ENCODE measurements at regions not wholly inside any gene's neighbourhood (a gene's known extent, or its start where the extent isn't known, plus 50 kb on each side); places are given as distances from the start of the nearest gene placed in this dataset.

DNA sequence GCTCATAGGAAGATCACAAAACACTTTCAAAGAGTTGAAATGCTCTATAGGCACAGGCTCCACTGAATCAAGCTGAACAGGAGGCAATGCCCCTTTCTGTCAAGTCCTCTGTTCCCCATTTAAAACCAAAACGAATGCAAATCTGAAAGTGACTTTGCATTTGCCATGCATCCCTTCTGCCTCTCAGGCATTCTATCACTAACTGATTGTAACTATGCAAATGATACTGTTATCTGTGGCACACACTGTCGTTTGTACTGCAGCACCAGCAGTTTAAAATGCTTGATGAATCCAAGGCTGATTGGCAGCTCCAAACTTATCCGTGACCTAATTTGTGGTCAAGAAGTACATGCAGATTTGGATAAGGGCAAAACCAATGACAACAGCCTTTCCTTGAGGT lies 1067.5 kb upstream of the MAP3K7 start:
- H3K9me1 ChIP-seq (ENCODE audit: control insufficient read depth, extremely low read depth, insufficient read depth, low read length) = no peaks in the 10 kb centered on the region
- H4K20me1 ChIP-seq (ENCODE audit: control insufficient read depth, extremely low read depth, insufficient read depth, low read length) = no peaks in the 10 kb centered on the region
- H3K4me1 ChIP-seq (ENCODE audit: control insufficient read depth, extremely low read depth, insufficient read depth, low read length) = no peaks in the 10 kb centered on the region
- no peak overlapping the region for H2AFZ ChIP-seq (ENCODE audit: control insufficient read depth, low read length)
- no peak for FAIRE-seq
- H3K4me3 ChIP-seq (ENCODE audit: control insufficient read depth in 2 of 3, extremely low read depth in 1 of 3, insufficient read depth in 2 of 3, low read depth in 1 of 3, low read length in 3 of 3) = no peak overlapping the region
- H3K27ac ChIP-seq (ENCODE audit: control insufficient read depth, insufficient read depth, low read length) = no peak overlapping the region
- no peak for TF ChIP-seq EZH2 (IDR thresholded peaks at IDR 0.05; ENCODE audit: low read length)
- TF ChIP-seq, protein P1, sequence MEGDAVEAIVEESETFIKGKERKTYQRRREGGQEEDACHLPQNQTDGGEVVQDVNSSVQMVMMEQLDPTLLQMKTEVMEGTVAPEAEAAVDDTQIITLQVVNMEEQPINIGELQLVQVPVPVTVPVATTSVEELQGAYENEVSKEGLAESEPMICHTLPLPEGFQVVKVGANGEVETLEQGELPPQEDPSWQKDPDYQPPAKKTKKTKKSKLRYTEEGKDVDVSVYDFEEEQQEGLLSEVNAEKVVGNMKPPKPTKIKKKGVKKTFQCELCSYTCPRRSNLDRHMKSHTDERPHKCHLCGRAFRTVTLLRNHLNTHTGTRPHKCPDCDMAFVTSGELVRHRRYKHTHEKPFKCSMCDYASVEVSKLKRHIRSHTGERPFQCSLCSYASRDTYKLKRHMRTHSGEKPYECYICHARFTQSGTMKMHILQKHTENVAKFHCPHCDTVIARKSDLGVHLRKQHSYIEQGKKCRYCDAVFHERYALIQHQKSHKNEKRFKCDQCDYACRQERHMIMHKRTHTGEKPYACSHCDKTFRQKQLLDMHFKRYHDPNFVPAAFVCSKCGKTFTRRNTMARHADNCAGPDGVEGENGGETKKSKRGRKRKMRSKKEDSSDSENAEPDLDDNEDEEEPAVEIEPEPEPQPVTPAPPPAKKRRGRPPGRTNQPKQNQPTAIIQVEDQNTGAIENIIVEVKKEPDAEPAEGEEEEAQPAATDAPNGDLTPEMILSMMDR (optimal IDR thresholded peaks at IDR 0.05 in 1 of 3, IDR thresholded peaks at IDR 0.05 in 1 of 3, conservative IDR thresholded peaks at IDR 0.05 in 1 of 3; ENCODE audit: extremely low read depth in 1 of 3, insufficient read depth in 2 of 3, low read length in 3 of 3) = no peak
- dilution Hi-C loops (cut with MboI; ENCODE audit: extremely low pct_ligation_motif_present, low sequenced_read_pairs) = no loop called here
- H3K4me2 ChIP-seq (ENCODE audit: control insufficient read depth, extremely low read depth, insufficient read depth, low read depth, low read length) = no peak overlapping the region
- no peak overlapping the region for H3K9ac ChIP-seq (ENCODE audit: control insufficient read depth, extremely low read depth, insufficient read depth, low read length)
- DNase-seq (ENCODE audit: low read depth, low spot score) = no peak
- H3K9me3 ChIP-seq (ENCODE audit: control insufficient read depth, low read depth, low read length) = no peaks in the 10 kb centered on the region
- no peaks in the 10 kb centered on the region for H3K79me2 ChIP-seq (ENCODE audit: control insufficient read depth, insufficient read depth, low read length)
- H3K27me3 ChIP-seq (ENCODE audit: control insufficient read depth, extremely low read depth, insufficient read depth, low read length) = no peaks in the 10 kb centered on the region
- no peaks in the 10 kb centered on the region for H3K36me3 ChIP-seq (ENCODE audit: control insufficient read depth in 2 of 2, extremely low read depth in 1 of 2, insufficient read depth in 2 of 2, low read length in 2 of 2)

DNA sequence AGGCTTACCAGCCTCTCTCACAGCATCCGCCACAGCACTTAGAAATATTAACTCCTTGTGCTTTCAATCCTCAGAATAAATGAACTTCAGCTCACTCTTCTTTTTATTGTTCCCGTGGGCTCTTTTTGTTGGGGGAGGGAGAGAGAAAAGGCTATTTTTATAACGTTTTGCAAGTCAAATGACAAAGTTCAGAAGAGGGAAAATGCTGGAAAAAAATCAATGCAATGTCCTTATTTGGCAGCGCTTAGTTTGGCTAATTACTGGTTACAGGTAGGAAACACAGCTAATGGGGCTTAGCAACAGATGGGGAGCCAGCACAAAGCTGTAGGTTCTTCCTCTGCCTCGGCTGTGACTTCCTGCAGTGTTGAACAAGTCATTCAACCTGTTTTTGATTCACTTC lies 1067.0 kb upstream of the MAP3K7 start:
- DNase-seq (ENCODE audit: low read depth, low spot score) = no peak
- no peak for FAIRE-seq
- H2AFZ ChIP-seq (ENCODE audit: control insufficient read depth, low read length) = no peak overlapping the region
- H3K36me3 ChIP-seq (ENCODE audit: control insufficient read depth in 2 of 2, extremely low read depth in 1 of 2, insufficient read depth in 2 of 2, low read length in 2 of 2) = no peaks in the 10 kb centered on the region
- no peaks in the 10 kb centered on the region for H3K27me3 ChIP-seq (ENCODE audit: control insufficient read depth, extremely low read depth, insufficient read depth, low read length)
- H3K4me3 ChIP-seq (ENCODE audit: control insufficient read depth in 2 of 3, extremely low read depth in 1 of 3, insufficient read depth in 2 of 3, low read depth in 1 of 3, low read length in 3 of 3) = no peak overlapping the region
- no peak overlapping the region for H3K4me2 ChIP-seq (ENCODE audit: control insufficient read depth, extremely low read depth, insufficient read depth, low read depth, low read length)
- no peak overlapping the region for H3K27ac ChIP-seq (ENCODE audit: control insufficient read depth, insufficient read depth, low read length)
- TF ChIP-seq EZH2 (IDR thresholded peaks at IDR 0.05; ENCODE audit: low read length) = no peak
- TF ChIP-seq, protein P1 (optimal IDR thresholded peaks at IDR 0.05 in 1 of 3, IDR thresholded peaks at IDR 0.05 in 1 of 3, conservative IDR thresholded peaks at IDR 0.05 in 1 of 3; ENCODE audit: extremely low read depth in 1 of 3, insufficient read depth in 2 of 3, low read length in 3 of 3) = no peak
- no peaks in the 10 kb centered on the region for H3K9me1 ChIP-seq (ENCODE audit: control insufficient read depth, extremely low read depth, insufficient read depth, low read length)
- H4K20me1 ChIP-seq (ENCODE audit: control insufficient read depth, extremely low read depth, insufficient read depth, low read length) = no peaks in the 10 kb centered on the region
- H3K9me3 ChIP-seq (ENCODE audit: control insufficient read depth, low read depth, low read length) = no peaks in the 10 kb centered on the region
- dilution Hi-C loops (cut with MboI; ENCODE audit: extremely low pct_ligation_motif_present, low sequenced_read_pairs) = no loop called here
- no peaks in the 10 kb centered on the region for H3K79me2 ChIP-seq (ENCODE audit: control insufficient read depth, insufficient read depth, low read length)
- H3K4me1 ChIP-seq (ENCODE audit: control insufficient read depth, extremely low read depth, insufficient read depth, low read length) = no peaks in the 10 kb centered on the region
- H3K9ac ChIP-seq (ENCODE audit: control insufficient read depth, extremely low read depth, insufficient read depth, low read length) = no peak overlapping the region

Data from keratinocyte (primary cell).